ENCODE measurements at regions not wholly inside any gene's neighbourhood (a gene's known extent, or its start where the extent isn't known, plus 50 kb on each side); places are given as distances from the start of the nearest gene placed in this dataset.

- TF ChIP-seq CTCF (conservative IDR thresholded peaks at IDR 0.05; ENCODE audit: low read depth, low read length), result no peak
- no peak for TF ChIP-seq EZH2 (IDR thresholded peaks at IDR 0.05; ENCODE audit: borderline replicate concordance, low read depth, low read length, poor library complexity, severe bottlenecking)
These were observed 66.6 kb upstream of the TLE3 start for GRCh38 chr15:70164156-70164900.

Measured in A673 (cell line).